Breast epithelium (tissue), 3 donors: ENCODE measurements at regions not wholly inside any gene's neighbourhood (a gene's known extent, or its start where the extent isn't known, plus 50 kb on each side); places are given as distances from the start of the nearest gene placed in this dataset.

Experiments
- CTCF ChIP-seq, 3 donors: fragments of 450-650 bp; IDR thresholded peaks; one replicate each; pipeline ENCODE4 v1.5.1; 2016 to 2017; ENCODE audit warnings: antibody characterized with exemption in 3 of 3, mild to moderate bottlenecking in 3 of 3, moderate library complexity in 3 of 3
- POLR2A ChIP-seq: fragments of 450-650 bp; IDR thresholded peaks from one replicate; pipeline ENCODE4 v1.6.1; 2016; ENCODE audit warnings: antibody characterized with exemption, mild to moderate bottlenecking, moderate library complexity
- POLR2AphosphoS5 ChIP-seq, 3 donors: sonication (generic); formaldehyde crosslinking; IDR thresholded peaks; one replicate each; pipeline ENCODE4 v1.6.1; 2017; ENCODE audit warnings: antibody characterized with exemption in 3 of 3

GRCh38 chr2:74063486-74063885, 78.8 kb downstream of the TET3 start:
- TF ChIP-seq CTCF (IDR thresholded peaks at IDR 0.05), result no peak
- TF ChIP-seq POLR2A, result no peak
- TF ChIP-seq POLR2AphosphoS5 (IDR thresholded peaks at IDR 0.05), result no peak
